HEK293 (cell line): ENCODE measurements at regions not wholly inside any gene's neighbourhood (a gene's known extent, or its start where the extent isn't known, plus 50 kb on each side); places are given as distances from the start of the nearest gene placed in this dataset.

ENCODE experiments used
- CTCF ChIA-PET: fragments of 350-600 bp; formaldehyde crosslinking; extraction: SDS; loops from one replicate; lab custom pipeline; 2021; ENCODE audit warnings: antibody characterized with exemption; lab: Yijun Ruan, JAX
- POLR2A ChIA-PET: fragments of 300-600 bp; formaldehyde crosslinking; extraction: SDS; loops from one replicate; lab custom pipeline; 2020; ENCODE audit warnings: antibody characterized with exemption, inconsistent platforms; lab: Yijun Ruan, JAX
- H3K27ac ChIP-seq: fragments of 200-500 bp; sonication (Bioruptor generic); 2 replicates; pipeline ENCODE4 v1.5.1; 2014; ENCODE audit warnings: low read depth, low read length, control low read depth, inconsistent platforms; ENCODE audit errors: extremely low read depth
- H3K36me3 ChIP-seq, 2 experiments: fragments of 200-500 bp in 1 of 2; sonication (Bioruptor generic) in 1 of 2; 1 replicate in 1 of 2; 2 replicates in 1 of 2; pipeline ENCODE4 v1.5.1; 2014 to 2017; ENCODE audit warnings: inconsistent platforms in 2 of 2, low read length in 2 of 2; ENCODE audit not compliant: control insufficient read depth in 2 of 2, insufficient read depth in 1 of 2
- H3K4me1 ChIP-seq: fragments of 200-500 bp; sonication (Bioruptor generic); 2 replicates; pipeline ENCODE4 v1.5.1; 2014; ENCODE audit warnings: mild to moderate bottlenecking, low read length, inconsistent platforms; ENCODE audit not compliant: control insufficient read depth, insufficient read depth
- H3K4me3 ChIP-seq: 2 replicates; pipeline ENCODE4 v1.5.1; 2011; ENCODE audit warnings: low read depth, mild to moderate bottlenecking, control low read depth, low read length, moderate library complexity
- H3K9me3 ChIP-seq: fragments of 200-500 bp; sonication (Bioruptor generic); 2 replicates; pipeline ENCODE4 v1.5.1; 2014; ENCODE audit warnings: low read depth, low read length, inconsistent platforms; ENCODE audit not compliant: control insufficient read depth, insufficient read depth
- BCL11A ChIP-seq: fragments of 450-650 bp; formaldehyde crosslinking; IDR thresholded peaks from 2 replicates; pipeline ENCODE4 v1.5.1; 2016; ENCODE audit warnings: low read depth, missing biosample characterization, missing genetic modification characterization
- GFI1B ChIP-seq: fragments of 450-650 bp; formaldehyde crosslinking; IDR thresholded peaks from 2 replicates; pipeline ENCODE4 v1.5.1; 2016; ENCODE audit warnings: missing biosample characterization, missing genetic modification characterization
- HOXA7 ChIP-seq: sonication (generic); formaldehyde crosslinking; IDR thresholded peaks from 2 replicates; pipeline ENCODE4 v1.8.1; 2022; ENCODE audit warnings: missing genetic modification reagents, borderline replicate concordance
- KLF8 ChIP-seq: fragments of 450-650 bp; formaldehyde crosslinking; IDR thresholded peaks from 2 replicates; pipeline ENCODE4 v1.5.1; 2016; ENCODE audit warnings: missing biosample characterization, missing genetic modification characterization
- SP2 ChIP-seq: fragments of 450-650 bp; formaldehyde crosslinking; IDR thresholded peaks from 2 replicates; pipeline ENCODE4 v1.5.1; 2016; ENCODE audit warnings: missing biosample characterization, missing genetic modification characterization
- SP3 ChIP-seq: fragments of 450-650 bp; formaldehyde crosslinking; IDR thresholded peaks from 2 replicates; pipeline ENCODE4 v1.5.1; 2016; ENCODE audit warnings: missing biosample characterization, missing genetic modification characterization
- ZFHX2 ChIP-seq: fragments of 450-650 bp; formaldehyde crosslinking; conservative IDR thresholded peaks from 2 replicates; pipeline ENCODE4 v1.5.1; 2016; ENCODE audit warnings: missing biosample characterization, missing genetic modification characterization
- ZNF112 ChIP-seq: fragments of 450-650 bp; formaldehyde crosslinking; IDR thresholded peaks from 2 replicates; pipeline ENCODE4 v1.5.0; 2017; ENCODE audit warnings: missing biosample characterization, missing genetic modification characterization
- ZNF114 ChIP-seq: fragments of 450-650 bp; formaldehyde crosslinking; IDR thresholded peaks from 2 replicates; pipeline ENCODE4 v1.5.0; 2017; ENCODE audit warnings: missing biosample characterization, missing genetic modification characterization
- ZNF274 ChIP-seq, 2 experiments: fragments of 200-500 bp in 1 of 2; fragments of 450-650 bp in 1 of 2; sonication (Bioruptor generic) in 1 of 2; formaldehyde crosslinking in 1 of 2; IDR thresholded peaks; 2 replicates each; pipeline versions ENCODE4 v1.5.1 to v1.6.1; 2014 to 2016; ENCODE audit warnings: borderline replicate concordance in 1 of 2, inconsistent platforms in 1 of 2, low read length in 1 of 2, missing biosample characterization in 1 of 2, missing genetic modification characterization in 1 of 2
- ZNF37A ChIP-seq: fragments of 450-650 bp; IDR thresholded peaks from 2 replicates; pipeline ENCODE4 v1.5.1; 2018; ENCODE audit warnings: missing biosample characterization, missing genetic modification characterization
- ZNF416 ChIP-seq: fragments of 450-650 bp; formaldehyde crosslinking; IDR thresholded peaks from 2 replicates; pipeline ENCODE4 v1.5.1; 2016; ENCODE audit warnings: missing biosample characterization, missing genetic modification characterization
- ZNF473 ChIP-seq: fragments of 450-650 bp; formaldehyde crosslinking; IDR thresholded peaks from 2 replicates; pipeline ENCODE4 v1.5.1; 2017; ENCODE audit warnings: missing biosample characterization, missing genetic modification characterization
- ZNF521 ChIP-seq: fragments of 450-650 bp; formaldehyde crosslinking; IDR thresholded peaks from 2 replicates; pipeline ENCODE4 v1.5.1; 2017; ENCODE audit warnings: missing biosample characterization, mild to moderate bottlenecking, missing genetic modification characterization
- ZNF530 ChIP-seq: fragments of 450-650 bp; formaldehyde crosslinking; IDR thresholded peaks from 2 replicates; pipeline ENCODE4 v1.5.1; 2016; ENCODE audit warnings: low read depth, missing biosample characterization, missing genetic modification characterization
- ZNF549 ChIP-seq: fragments of 450-650 bp; IDR thresholded peaks from 2 replicates; pipeline ENCODE4 v1.5.1; 2018; ENCODE audit warnings: missing biosample characterization, missing genetic modification characterization, mild to moderate bottlenecking, inconsistent platforms, moderate library complexity
- ZNF560 ChIP-seq: fragments of 450-650 bp; formaldehyde crosslinking; IDR thresholded peaks from 2 replicates; pipeline ENCODE4 v1.5.1; 2017; ENCODE audit warnings: missing biosample characterization, missing genetic modification characterization, borderline replicate concordance
- ZNF571 ChIP-seq: fragments of 450-650 bp; formaldehyde crosslinking; IDR thresholded peaks from 2 replicates; pipeline ENCODE4 v1.5.0; 2017; ENCODE audit warnings: missing biosample characterization, missing genetic modification characterization
- ZNF621 ChIP-seq: fragments of 450-650 bp; formaldehyde crosslinking; IDR thresholded peaks from 2 replicates; pipeline ENCODE4 v1.5.1; 2017; ENCODE audit warnings: missing biosample characterization, missing genetic modification characterization
- ZNF707 ChIP-seq: fragments of 450-650 bp; formaldehyde crosslinking; IDR thresholded peaks from 2 replicates; pipeline ENCODE4 v1.5.1; 2016; ENCODE audit warnings: missing biosample characterization, missing genetic modification characterization
- TF ChIP-seq, protein P1 (sequence below): IDR thresholded peaks from 2 replicates; pipeline ENCODE4 v1.6.1; 2011; ENCODE audit warnings: mild to moderate bottlenecking, low read depth, low read length, borderline replicate concordance
- TF ChIP-seq, protein P2 (sequence below): fragments of 450-650 bp; formaldehyde crosslinking; IDR thresholded peaks from 2 replicates; pipeline ENCODE4 v1.5.1; 2016; ENCODE audit warnings: missing biosample characterization, missing genetic modification characterization
- TF ChIP-seq, protein P3 (sequence below): fragments of 450-650 bp; formaldehyde crosslinking; IDR thresholded peaks from 2 replicates; pipeline ENCODE4 v1.5.1; 2016; ENCODE audit warnings: missing biosample characterization, missing genetic modification characterization
- TF ChIP-seq, protein P4 (sequence below): fragments of 450-650 bp; formaldehyde crosslinking; IDR thresholded peaks from 2 replicates; pipeline ENCODE4 v1.5.1; 2016; ENCODE audit warnings: missing biosample characterization, missing genetic modification characterization
- TF ChIP-seq, protein P5 (sequence below): fragments of 450-650 bp; formaldehyde crosslinking; IDR thresholded peaks from 2 replicates; pipeline ENCODE4 v1.5.1; 2017; ENCODE audit warnings: missing biosample characterization, missing genetic modification characterization
- TF ChIP-seq, protein P6 (sequence below): fragments of 450-650 bp; formaldehyde crosslinking; IDR thresholded peaks from 2 replicates; pipeline ENCODE4 v1.5.1; 2016; ENCODE audit warnings: missing biosample characterization, missing genetic modification characterization

DNA sequence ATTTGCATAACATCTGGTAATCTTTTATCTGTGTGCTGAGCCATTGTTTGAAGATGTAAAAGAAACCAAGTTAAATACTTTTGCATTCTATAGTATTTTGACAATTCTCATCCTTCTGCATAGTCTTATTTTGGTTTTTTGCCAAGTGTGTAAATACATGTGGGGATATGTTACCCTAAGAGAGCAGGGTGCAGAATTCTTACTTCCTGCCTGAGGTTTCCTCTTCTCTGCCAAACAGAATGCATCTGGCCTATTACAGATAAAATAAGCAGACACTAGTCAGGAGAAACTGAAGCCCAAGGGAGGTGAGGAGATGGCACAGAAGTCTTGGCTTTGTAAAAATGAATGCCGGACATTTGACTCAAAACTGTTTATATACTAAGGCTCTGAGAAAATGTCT lies 462.1 kb downstream of the TMEM38B start (continued):
- TF ChIP-seq, protein P1, sequence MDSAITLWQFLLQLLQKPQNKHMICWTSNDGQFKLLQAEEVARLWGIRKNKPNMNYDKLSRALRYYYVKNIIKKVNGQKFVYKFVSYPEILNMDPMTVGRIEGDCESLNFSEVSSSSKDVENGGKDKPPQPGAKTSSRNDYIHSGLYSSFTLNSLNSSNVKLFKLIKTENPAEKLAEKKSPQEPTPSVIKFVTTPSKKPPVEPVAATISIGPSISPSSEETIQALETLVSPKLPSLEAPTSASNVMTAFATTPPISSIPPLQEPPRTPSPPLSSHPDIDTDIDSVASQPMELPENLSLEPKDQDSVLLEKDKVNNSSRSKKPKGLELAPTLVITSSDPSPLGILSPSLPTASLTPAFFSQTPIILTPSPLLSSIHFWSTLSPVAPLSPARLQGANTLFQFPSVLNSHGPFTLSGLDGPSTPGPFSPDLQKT = no peak
- TF ChIP-seq ZNF621 (tag by site-specific recombination) = no peak
- no peak for TF ChIP-seq SP3 (tag by site-specific recombination)
- no peak for TF ChIP-seq ZNF473 (tag by site-specific recombination)

DNA sequence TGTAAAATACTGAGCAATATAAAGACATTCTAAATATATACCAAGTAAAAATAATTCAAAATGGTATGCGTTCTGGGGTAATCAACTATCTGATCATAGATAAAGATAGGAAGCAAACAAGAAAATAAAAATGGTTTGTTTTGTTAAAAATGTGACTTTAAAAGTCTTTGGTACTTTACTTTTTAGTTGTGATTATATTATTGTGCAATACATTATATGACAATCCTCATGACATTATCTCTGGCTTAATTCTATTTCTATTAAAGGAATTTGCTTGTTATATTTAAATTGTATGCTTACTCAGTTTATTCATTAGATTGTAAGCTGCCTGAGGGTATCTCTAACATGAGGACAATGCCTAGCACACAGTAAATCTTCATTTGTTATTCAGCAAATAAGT lies 477.9 kb downstream of the TMEM38B start:
- POLR2A ChIA-PET = no interaction called here
- TF ChIP-seq GFI1B = no peak
- no peak for TF ChIP-seq HOXA7 (CRISPR knock-in tag)
- no peak for TF ChIP-seq ZNF112
- TF ChIP-seq, protein P2, sequence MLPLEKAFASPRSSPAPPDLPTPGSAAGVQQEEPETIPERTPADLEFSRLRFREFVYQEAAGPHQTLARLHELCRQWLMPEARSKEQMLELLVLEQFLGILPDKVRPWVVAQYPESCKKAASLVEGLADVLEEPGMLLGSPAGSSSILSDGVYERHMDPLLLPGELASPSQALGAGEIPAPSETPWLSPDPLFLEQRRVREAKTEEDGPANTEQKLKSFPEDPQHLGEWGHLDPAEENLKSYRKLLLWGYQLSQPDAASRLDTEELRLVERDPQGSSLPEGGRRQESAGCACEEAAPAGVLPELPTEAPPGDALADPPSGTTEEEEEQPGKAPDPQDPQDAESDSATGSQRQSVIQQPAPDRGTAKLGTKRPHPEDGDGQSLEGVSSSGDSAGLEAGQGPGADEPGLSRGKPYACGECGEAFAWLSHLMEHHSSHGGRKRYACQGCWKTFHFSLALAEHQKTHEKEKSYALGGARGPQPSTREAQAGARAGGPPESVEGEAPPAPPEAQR (tag by site-specific recombination) = no peak
- TF ChIP-seq ZNF560 (tag by site-specific recombination) = no peak
- no peak for TF ChIP-seq KLF8 (tag by site-specific recombination)
- no peak for TF ChIP-seq ZNF530 (tag by site-specific recombination)
- no peak for TF ChIP-seq BCL11A (tag by site-specific recombination)
- TF ChIP-seq ZFHX2 = no peak
- TF ChIP-seq ZNF274 (IDR thresholded peaks at IDR 0.05; ENCODE audit: low read length) = no peak
- no peak for TF ChIP-seq ZNF274 (tag by site-specific recombination; IDR thresholded peaks at IDR 0.05; ENCODE audit: borderline replicate concordance)
- no peak for TF ChIP-seq SP2 (tag by site-specific recombination)
- TF ChIP-seq, protein P3, sequence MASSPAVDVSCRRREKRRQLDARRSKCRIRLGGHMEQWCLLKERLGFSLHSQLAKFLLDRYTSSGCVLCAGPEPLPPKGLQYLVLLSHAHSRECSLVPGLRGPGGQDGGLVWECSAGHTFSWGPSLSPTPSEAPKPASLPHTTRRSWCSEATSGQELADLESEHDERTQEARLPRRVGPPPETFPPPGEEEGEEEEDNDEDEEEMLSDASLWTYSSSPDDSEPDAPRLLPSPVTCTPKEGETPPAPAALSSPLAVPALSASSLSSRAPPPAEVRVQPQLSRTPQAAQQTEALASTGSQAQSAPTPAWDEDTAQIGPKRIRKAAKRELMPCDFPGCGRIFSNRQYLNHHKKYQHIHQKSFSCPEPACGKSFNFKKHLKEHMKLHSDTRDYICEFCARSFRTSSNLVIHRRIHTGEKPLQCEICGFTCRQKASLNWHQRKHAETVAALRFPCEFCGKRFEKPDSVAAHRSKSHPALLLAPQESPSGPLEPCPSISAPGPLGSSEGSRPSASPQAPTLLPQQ (tag by site-specific recombination) = no peak
- TF ChIP-seq ZNF707 = no peak
- TF ChIP-seq ZNF571 (tag by site-specific recombination) = no peak
- no peak for TF ChIP-seq ZNF549 (tag by site-specific recombination)
- H3K9me3 ChIP-seq = no peaks in the 10 kb centered on the region
- CTCF ChIA-PET = no interaction called here
- H3K36me3 ChIP-seq = no peaks in the 10 kb centered on the region
- H3K27ac ChIP-seq = no peak overlapping the region
- no peaks in the 10 kb centered on the region for H3K4me1 ChIP-seq
- H3K4me3 ChIP-seq = no peak overlapping the region

DNA sequence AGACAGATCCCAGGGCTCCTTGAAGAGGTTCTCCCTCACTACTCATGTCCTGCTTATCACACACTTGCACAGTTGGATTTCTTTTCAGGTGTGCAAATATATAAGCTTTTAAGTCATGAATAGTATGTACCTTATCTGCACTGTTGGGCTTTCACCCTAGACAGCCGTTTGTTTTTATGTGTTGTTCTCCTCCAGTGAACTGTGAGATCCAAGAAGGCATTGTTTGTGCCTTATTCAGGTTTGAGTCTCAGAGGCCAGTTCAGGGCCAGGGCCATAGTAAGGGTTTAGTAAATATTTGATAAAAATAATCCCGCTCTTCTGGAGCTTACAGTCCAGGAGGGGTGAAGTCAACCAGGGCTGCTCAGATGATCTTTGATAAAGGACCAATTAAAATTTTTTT lies 480.0 kb downstream of the TMEM38B start:
- CTCF ChIA-PET = no interaction called here
- H3K9me3 ChIP-seq = no peaks in the 10 kb centered on the region
- no peak overlapping the region for H3K27ac ChIP-seq
- POLR2A ChIA-PET = no interaction called here
- H3K36me3 ChIP-seq = no peaks in the 10 kb centered on the region
- no peak overlapping the region for H3K4me3 ChIP-seq
- no peaks in the 10 kb centered on the region for H3K4me1 ChIP-seq
- TF ChIP-seq ZNF521 = no peak
- TF ChIP-seq, protein P1 = no peak
- TF ChIP-seq, protein P4, sequence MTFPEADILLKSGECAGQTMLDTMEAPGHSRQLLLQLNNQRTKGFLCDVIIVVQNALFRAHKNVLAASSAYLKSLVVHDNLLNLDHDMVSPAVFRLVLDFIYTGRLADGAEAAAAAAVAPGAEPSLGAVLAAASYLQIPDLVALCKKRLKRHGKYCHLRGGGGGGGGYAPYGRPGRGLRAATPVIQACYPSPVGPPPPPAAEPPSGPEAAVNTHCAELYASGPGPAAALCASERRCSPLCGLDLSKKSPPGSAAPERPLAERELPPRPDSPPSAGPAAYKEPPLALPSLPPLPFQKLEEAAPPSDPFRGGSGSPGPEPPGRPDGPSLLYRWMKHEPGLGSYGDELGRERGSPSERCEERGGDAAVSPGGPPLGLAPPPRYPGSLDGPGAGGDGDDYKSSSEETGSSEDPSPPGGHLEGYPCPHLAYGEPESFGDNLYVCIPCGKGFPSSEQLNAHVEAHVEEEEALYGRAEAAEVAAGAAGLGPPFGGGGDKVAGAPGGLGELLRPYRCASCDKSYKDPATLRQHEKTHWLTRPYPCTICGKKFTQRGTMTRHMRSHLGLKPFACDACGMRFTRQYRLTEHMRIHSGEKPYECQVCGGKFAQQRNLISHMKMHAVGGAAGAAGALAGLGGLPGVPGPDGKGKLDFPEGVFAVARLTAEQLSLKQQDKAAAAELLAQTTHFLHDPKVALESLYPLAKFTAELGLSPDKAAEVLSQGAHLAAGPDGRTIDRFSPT = no peak
- TF ChIP-seq ZNF416 (tag by site-specific recombination) = no peak
- TF ChIP-seq, protein P5, sequence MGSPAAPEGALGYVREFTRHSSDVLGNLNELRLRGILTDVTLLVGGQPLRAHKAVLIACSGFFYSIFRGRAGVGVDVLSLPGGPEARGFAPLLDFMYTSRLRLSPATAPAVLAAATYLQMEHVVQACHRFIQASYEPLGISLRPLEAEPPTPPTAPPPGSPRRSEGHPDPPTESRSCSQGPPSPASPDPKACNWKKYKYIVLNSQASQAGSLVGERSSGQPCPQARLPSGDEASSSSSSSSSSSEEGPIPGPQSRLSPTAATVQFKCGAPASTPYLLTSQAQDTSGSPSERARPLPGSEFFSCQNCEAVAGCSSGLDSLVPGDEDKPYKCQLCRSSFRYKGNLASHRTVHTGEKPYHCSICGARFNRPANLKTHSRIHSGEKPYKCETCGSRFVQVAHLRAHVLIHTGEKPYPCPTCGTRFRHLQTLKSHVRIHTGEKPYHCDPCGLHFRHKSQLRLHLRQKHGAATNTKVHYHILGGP (tag by site-specific recombination) = no peak
- TF ChIP-seq, protein P6, sequence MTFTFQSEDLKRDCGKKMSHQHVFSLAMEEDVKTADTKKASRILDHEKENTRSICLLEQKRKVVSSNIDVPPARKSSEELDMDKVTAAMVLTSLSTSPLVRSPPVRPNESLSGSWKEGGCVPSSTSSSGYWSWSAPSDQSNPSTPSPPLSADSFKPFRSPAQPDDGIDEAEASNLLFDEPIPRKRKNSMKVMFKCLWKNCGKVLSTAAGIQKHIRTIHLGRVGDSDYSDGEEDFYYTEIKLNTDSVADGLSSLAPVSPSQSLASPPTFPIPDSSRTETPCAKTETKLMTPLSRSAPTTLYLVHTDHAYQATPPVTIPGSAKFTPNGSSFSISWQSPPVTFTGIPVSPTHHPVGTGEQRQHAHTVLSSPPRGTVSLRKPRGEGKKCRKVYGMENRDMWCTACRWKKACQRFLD (tag by site-specific recombination) = no peak
- TF ChIP-seq ZNF114 (tag by site-specific recombination) = no peak
- no peak for TF ChIP-seq ZNF37A (tag by site-specific recombination)
